HG02642 (cell line): ENCODE measurements at regions not wholly inside any gene's neighbourhood (a gene's known extent, or its start where the extent isn't known, plus 50 kb on each side); places are given as distances from the start of the nearest gene placed in this dataset.

Experiments
- ATAC-seq: cut with Tn5 transposase; IDR thresholded peaks from one replicate; pipeline ENCODE4 v1.9.1; 2021; ENCODE audit warnings: mild to moderate bottlenecking; ENCODE audit not compliant: unreplicated experiment, poor library complexity

- ATAC-seq = no peak
Observed at GRCh38 chr5:120073722-120074121, 390.4 kb upstream of the PRR16 start.

GRCh38 chr5:120080781-120081180 lies 383.3 kb upstream of the PRR16 start:
- ATAC-seq = no peak

GRCh38 chr5:120082316-120083068 lies 381.6 kb upstream of the PRR16 start:
- ATAC-seq = no peak

- no peak for ATAC-seq
Observed at GRCh38 chr5:120083851-120084542, 380.1 kb upstream of the PRR16 start.

- no peak for ATAC-seq
Observed at GRCh38 chr5:120084543-120084870, 379.6 kb upstream of the PRR16 start.

- ATAC-seq = no peak
Observed at GRCh38 chr5:120086081-120086480, 378.0 kb upstream of the PRR16 start.

GRCh38 chr5:120088412-120088811 lies 375.7 kb upstream of the PRR16 start:
- ATAC-seq = no peak

GRCh38 chr5:120088836-120089235 lies 375.3 kb upstream of the PRR16 start:
- ATAC-seq = no peak

- ATAC-seq = no peak
Observed at GRCh38 chr5:120091376-120091948, 372.6 kb upstream of the PRR16 start.

GRCh38 chr5:120092649-120093048 lies 371.5 kb upstream of the PRR16 start:
- ATAC-seq = no peak

- no peak for ATAC-seq
Observed at GRCh38 chr5:120093178-120093577, 370.9 kb upstream of the PRR16 start.

GRCh38 chr5:120096413-120096812 lies 367.7 kb upstream of the PRR16 start:
- ATAC-seq = peak; percentile 52

- ATAC-seq = no peak
Observed at GRCh38 chr5:120098426-120098825, 365.7 kb upstream of the PRR16 start.

- no peak for ATAC-seq
Observed at GRCh38 chr5:120098902-120099535, 365.1 kb upstream of the PRR16 start.

GRCh38 chr5:120101771-120102170 lies 362.3 kb upstream of the PRR16 start:
- no peak for ATAC-seq

GRCh38 chr5:120103495-120103894 lies 360.6 kb upstream of the PRR16 start:
- ATAC-seq = no peak

GRCh38 chr5:120106912-120107525 lies 357.1 kb upstream of the PRR16 start:
- no peak for ATAC-seq

- ATAC-seq = no peak
Observed at GRCh38 chr5:120108586-120109248, 355.4 kb upstream of the PRR16 start.

GRCh38 chr5:120122703-120123102 lies 341.4 kb upstream of the PRR16 start:
- ATAC-seq = no peak

- no peak for ATAC-seq
Observed at GRCh38 chr5:120124031-120124430, 340.1 kb upstream of the PRR16 start.
